OCI-LY3 (cell line): ENCODE measurements at regions not wholly inside any gene's neighbourhood (a gene's known extent, or its start where the extent isn't known, plus 50 kb on each side); places are given as distances from the start of the nearest gene placed in this dataset.
A peak's percentile ranks its signal among the peaks of the same experiment; 100 is the strongest.

Experiments used
- CTCF ChIP-seq: fragments of 200-600, 300-600 bp; sonication (generic); IDR thresholded peaks from 2 replicates; pipeline ENCODE4 v1.5.1; 2014; ENCODE audit warnings: antibody characterized with exemption, low read length, low read depth
- EZH2phosphoT487 ChIP-seq: fragments of 200-600 bp; shearing (Covaris generic); IDR thresholded peaks from 2 replicates; pipeline ENCODE4 v1.6.1; 2018; ENCODE audit warnings: antibody characterized with exemption, mixed run types, low read depth

GRCh38 chr7:16098585-16099179, 322.7 kb downstream of the CRPPA start:
- TF ChIP-seq CTCF (peak; percentile 68), EZH2phosphoT487 (no peak)
